Sigmoid colon (tissue), 4 donors: ENCODE measurements at regions not wholly inside any gene's neighbourhood (a gene's known extent, or its start where the extent isn't known, plus 50 kb on each side); places are given as distances from the start of the nearest gene placed in this dataset.

ENCODE experiments used
- CTCF ChIP-seq, 4 experiments: fragments of 450-650 bp in 3 of 4; fragments of 200-600 bp in 1 of 4; IDR thresholded peaks; one replicate each; pipeline ENCODE4 v1.5.1; 2016 to 2019; ENCODE audit warnings: antibody characterized with exemption in 4 of 4, mild to moderate bottlenecking in 3 of 4, moderate library complexity in 2 of 4
- EP300 ChIP-seq, 4 donors: sonication (generic); formaldehyde crosslinking; IDR thresholded peaks; one replicate each; pipeline ENCODE4 v1.6.1; 2017; ENCODE audit warnings: antibody characterized with exemption in 4 of 4
- POLR2A ChIP-seq, 2 donors: fragments of 450-650 bp; IDR thresholded peaks; one replicate each; pipeline ENCODE4 v1.6.1; 2016; ENCODE audit warnings: antibody characterized with exemption in 2 of 2, mild to moderate bottlenecking in 2 of 2, moderate library complexity in 2 of 2
- POLR2AphosphoS5 ChIP-seq, 4 donors: sonication (generic); formaldehyde crosslinking; IDR thresholded peaks; one replicate each; pipeline ENCODE4 v1.6.1; 2017; ENCODE audit warnings: antibody characterized with exemption in 4 of 4

- TF ChIP-seq CTCF (IDR thresholded peaks at IDR 0.05) (no peak), POLR2A (IDR thresholded peaks at IDR 0.05) (no peak), POLR2AphosphoS5 (IDR thresholded peaks at IDR 0.05) (no peak), EP300 (IDR thresholded peaks at IDR 0.05) (no peak)
Measured at GRCh38 chr6:94893327-94893726, 684.0 kb upstream of the MANEA start.
